ENCODE measurements at regions not wholly inside any gene's neighbourhood (a gene's known extent, or its start where the extent isn't known, plus 50 kb on each side); places are given as distances from the start of the nearest gene placed in this dataset.

- TF ChIP-seq CTCF (IDR thresholded peaks at IDR 0.05; ENCODE audit: low read length): no peak
- TF ChIP-seq EZH2 (IDR thresholded peaks at IDR 0.05; ENCODE audit: borderline replicate concordance, low read length): no peak
Observed at GRCh38 chr12:58270966-58271705, 329.8 kb downstream of the ATP23 start.
